Fibroblast of mammary gland (primary cell): ENCODE measurements at regions not wholly inside any gene's neighbourhood (a gene's known extent, or its start where the extent isn't known, plus 50 kb on each side); places are given as distances from the start of the nearest gene placed in this dataset.
A peak's percentile ranks its signal among the peaks of the same experiment; 100 is the strongest.

Experiments
- DNase-seq: peaks from one replicate; pipeline ENCODE4 v3.0.0-alpha.2; 2010; ENCODE audit warnings: low read depth
- H3K4me3 ChIP-seq: 2 replicates; pipeline ENCODE4 v1.5.1; 2011; ENCODE audit warnings: low read depth, mild to moderate bottlenecking, low read length, moderate library complexity; ENCODE audit not compliant: control insufficient read depth
- CTCF ChIP-seq: conservative IDR thresholded peaks from 2 replicates; pipeline ENCODE4 v1.5.1; 2011; ENCODE audit warnings: low read depth, low read length, inconsistent platforms; ENCODE audit not compliant: control insufficient read depth, insufficient read depth

GRCh38 chr12:45615268-45615667, 114.2 kb upstream of the ARID2 start:
- no peak overlapping the region for H3K4me3 ChIP-seq
- TF ChIP-seq CTCF, result no peak
- peak; percentile 73 for DNase-seq

GRCh38 chr12:45619736-45620135, 109.8 kb upstream of the ARID2 start:
- TF ChIP-seq CTCF, result no peak
- DNase-seq, result no peak

GRCh38 chr12:45621703-45622102, 107.8 kb upstream of the ARID2 start:
- H3K4me3 ChIP-seq, result no peak overlapping the region
- no peak for TF ChIP-seq CTCF
- no peak for DNase-seq

More at GRCh38 chr12:45619736-45620135, 109.8 kb upstream of the ARID2 start:
- no peak overlapping the region for H3K4me3 ChIP-seq

- peak; percentile 7 for DNase-seq
- TF ChIP-seq CTCF, result no peak
- no peak overlapping the region for H3K4me3 ChIP-seq
Observed at GRCh38 chr12:45622210-45622937, 107.1 kb upstream of the ARID2 start.

- no peak for TF ChIP-seq CTCF
- H3K4me3 ChIP-seq, result no peak overlapping the region
- no peak for DNase-seq
Observed at GRCh38 chr12:45623221-45623620, 106.3 kb upstream of the ARID2 start.

- no peak overlapping the region for H3K4me3 ChIP-seq
- TF ChIP-seq CTCF, result no peak
- no peak for DNase-seq
Observed at GRCh38 chr12:45623940-45624339, 105.6 kb upstream of the ARID2 start.
